Neutrophil (primary cell): ENCODE measurements at regions not wholly inside any gene's neighbourhood (a gene's known extent, or its start where the extent isn't known, plus 50 kb on each side); places are given as distances from the start of the nearest gene placed in this dataset.

Experiments
- H3K27ac ChIP-seq: fragments of 200-600 bp; sonication (generic); 2 replicates; pipeline ENCODE4 v1.5.1; 2016; ENCODE audit warnings: mild to moderate bottlenecking, moderate library complexity
- H3K27me3 ChIP-seq: fragments of 200-600 bp; sonication (generic); 2 replicates; pipeline ENCODE4 v1.6.0; 2016; ENCODE audit warnings: mild to moderate bottlenecking
- H3K36me3 ChIP-seq: fragments of 200-600 bp; sonication (generic); 2 replicates; pipeline ENCODE4 v1.5.1; 2017
- H3K4me1 ChIP-seq, 2 experiments: fragments of 200-600 bp in 1 of 2; sonication (generic) in 1 of 2; 1 replicate in 1 of 2; 2 replicates in 1 of 2; pipeline versions ENCODE4 v1.5.1 to v1.6.1; 2013 to 2016; ENCODE audit warnings: low read depth in 1 of 2, low read length in 1 of 2, mild to moderate bottlenecking in 1 of 2, moderate library complexity in 1 of 2; ENCODE audit not compliant: control insufficient read depth in 1 of 2, insufficient read depth in 1 of 2
- H3K4me3 ChIP-seq, 2 experiments: fragments of 200-600 bp in 1 of 2; sonication (generic) in 1 of 2; 1 replicate in 1 of 2; 2 replicates in 1 of 2; pipeline ENCODE4 v1.5.1; 2013 to 2016; ENCODE audit warnings: low read depth in 1 of 2, low read length in 1 of 2, mild to moderate bottlenecking in 1 of 2, moderate library complexity in 1 of 2
- H3K9me3 ChIP-seq: fragments of 200-600 bp; sonication (generic); 2 replicates; pipeline ENCODE4 v1.5.1; 2016
- CTCF ChIP-seq: fragments of 200-600 bp; sonication (generic); IDR thresholded peaks from 2 replicates; pipeline ENCODE4 v1.5.1; 2016; ENCODE audit warnings: antibody characterized with exemption

GRCh38 chr5:86885011-86885410 is 267.3 kb downstream of the COX7C start:
- Histone ChIP-seq H3K27ac (no peak overlapping the region), H3K9me3 (no peaks in the 10 kb centered on the region), H3K4me1 (no peaks in the 10 kb centered on the region), H3K27me3 (no peaks in the 10 kb centered on the region), H3K36me3 (no peaks in the 10 kb centered on the region), H3K4me3 (no peak overlapping the region)
- TF ChIP-seq CTCF: no peak

GRCh38 chr5:86885489-86886230 is 267.9 kb downstream of the COX7C start:
- Histone ChIP-seq H3K27ac (no peak overlapping the region), H3K36me3 (no peaks in the 10 kb centered on the region), H3K9me3 (no peaks in the 10 kb centered on the region), H3K4me3 (no peak overlapping the region), H3K27me3 (no peaks in the 10 kb centered on the region), H3K4me1 (no peaks in the 10 kb centered on the region)
- TF ChIP-seq CTCF: no peak

- no peak for TF ChIP-seq CTCF
- H3K4me3 ChIP-seq: no peak overlapping the region
- H3K36me3 ChIP-seq: no peaks in the 10 kb centered on the region
- H3K4me1 ChIP-seq: no peaks in the 10 kb centered on the region
- no peaks in the 10 kb centered on the region for H3K27me3 ChIP-seq
- no peaks in the 10 kb centered on the region for H3K9me3 ChIP-seq
- H3K27ac ChIP-seq: no peak overlapping the region
Measured at GRCh38 chr5:86890375-86890774, 272.6 kb downstream of the COX7C start.

- H3K27ac ChIP-seq: no peak overlapping the region
- H3K36me3 ChIP-seq: no peaks in the 10 kb centered on the region
- no peaks in the 10 kb centered on the region for H3K9me3 ChIP-seq
- H3K27me3 ChIP-seq: no peaks in the 10 kb centered on the region
- TF ChIP-seq CTCF: no peak
- H3K4me3 ChIP-seq: no peak overlapping the region
- no peaks in the 10 kb centered on the region for H3K4me1 ChIP-seq
Measured at GRCh38 chr5:86894056-86894455, 276.3 kb downstream of the COX7C start.

- H3K4me3 ChIP-seq: no peak overlapping the region
- H3K27ac ChIP-seq: no peak overlapping the region
- H3K4me1 ChIP-seq: no peaks in the 10 kb centered on the region
- no peaks in the 10 kb centered on the region for H3K36me3 ChIP-seq
- H3K9me3 ChIP-seq: no peaks in the 10 kb centered on the region
- no peak for TF ChIP-seq CTCF
- no peaks in the 10 kb centered on the region for H3K27me3 ChIP-seq
Measured at GRCh38 chr5:86896916-86897315, 279.2 kb downstream of the COX7C start.
